Dermis microvascular lymphatic vessel endothelial cell (primary cell): ENCODE measurements at regions not wholly inside any gene's neighbourhood (a gene's known extent, or its start where the extent isn't known, plus 50 kb on each side); places are given as distances from the start of the nearest gene placed in this dataset.

Experiments
- DNase-seq, 2 donors: peaks; one replicate each; pipeline versions ENCODE4 v3.0.0 to v3.0.0-alpha.2; 2010; ENCODE audit warnings: low read depth in 2 of 2

DNA sequence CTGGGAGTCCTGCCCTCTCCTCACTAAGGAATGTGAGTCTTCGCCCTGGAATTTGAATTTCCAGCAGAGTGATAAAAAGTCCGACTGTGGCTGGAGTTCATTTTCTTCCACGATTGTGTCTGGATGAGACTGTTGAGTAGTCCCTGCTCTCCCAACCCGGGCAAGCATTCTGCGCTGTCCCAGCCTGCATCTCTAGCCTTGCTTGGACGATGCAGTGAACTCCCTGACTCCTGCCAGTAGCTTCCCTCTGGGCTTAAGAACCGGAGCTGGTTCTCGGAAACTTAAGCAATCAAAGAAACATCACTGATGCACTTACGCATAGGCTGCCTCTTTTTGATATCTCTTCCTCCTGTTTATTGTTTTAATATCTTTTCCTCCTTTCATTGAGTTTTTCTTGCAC, 116.0 kb upstream of the FZD8 start:
- no peak for DNase-seq

GRCh38 chr10:35754519-35754918, 112.4 kb upstream of the FZD8 start:
- no peak for DNase-seq

GRCh38 chr10:35752469-35753461, 110.7 kb upstream of the FZD8 start:
- DNase-seq: no peak

GRCh38 chr10:35751347-35751746, 109.3 kb upstream of the FZD8 start:
- no peak for DNase-seq

GRCh38 chr10:35749230-35749629, 107.1 kb upstream of the FZD8 start:
- DNase-seq: no peak

GRCh38 chr10:35745617-35746403, 103.7 kb upstream of the FZD8 start:
- no peak for DNase-seq

DNA sequence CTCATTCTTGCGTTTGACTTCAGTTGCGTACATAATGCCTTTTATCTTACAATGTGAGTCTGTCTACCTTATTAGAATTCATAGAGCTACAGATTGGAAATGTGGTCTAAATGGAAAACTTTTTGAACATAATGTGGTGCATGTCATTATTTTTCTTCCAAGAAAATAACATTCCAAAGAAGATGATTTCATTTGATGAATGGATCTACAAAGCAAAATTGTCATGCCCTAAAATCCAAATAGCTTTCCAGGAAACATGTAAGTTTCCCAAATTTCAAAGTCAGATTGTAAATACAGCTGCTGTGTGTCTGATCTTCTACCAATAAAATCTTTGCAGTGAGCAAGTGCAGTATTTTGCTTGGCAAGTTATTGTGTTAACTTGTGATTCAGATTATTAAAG, 101.8 kb upstream of the FZD8 start:
- DNase-seq: no peak

DNA sequence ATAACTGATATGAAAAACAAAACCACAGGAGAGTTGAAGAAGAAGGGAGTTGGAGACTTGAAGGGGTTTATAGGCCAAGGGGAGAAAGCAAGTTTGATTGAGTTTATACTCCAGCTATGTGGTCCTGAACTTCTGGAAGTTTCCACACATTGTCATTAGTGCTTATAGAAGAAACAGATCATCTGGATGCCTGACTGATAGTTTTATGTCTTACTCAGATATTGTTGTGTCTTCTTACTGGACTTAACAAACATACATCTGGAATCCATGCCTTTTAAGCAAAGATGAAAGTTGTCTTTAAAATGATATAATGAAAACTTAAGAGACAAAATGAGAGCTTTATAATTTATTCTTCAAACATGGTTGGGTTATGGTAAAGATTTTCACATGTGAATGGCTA, 101.3 kb upstream of the FZD8 start:
- no peak for DNase-seq

GRCh38 chr10:35739998-35740397, 97.9 kb upstream of the FZD8 start:
- DNase-seq: peak in 1 of 2 donors; percentile 38

GRCh38 chr10:35735412-35735811, 93.3 kb upstream of the FZD8 start:
- DNase-seq: no peak

DNA sequence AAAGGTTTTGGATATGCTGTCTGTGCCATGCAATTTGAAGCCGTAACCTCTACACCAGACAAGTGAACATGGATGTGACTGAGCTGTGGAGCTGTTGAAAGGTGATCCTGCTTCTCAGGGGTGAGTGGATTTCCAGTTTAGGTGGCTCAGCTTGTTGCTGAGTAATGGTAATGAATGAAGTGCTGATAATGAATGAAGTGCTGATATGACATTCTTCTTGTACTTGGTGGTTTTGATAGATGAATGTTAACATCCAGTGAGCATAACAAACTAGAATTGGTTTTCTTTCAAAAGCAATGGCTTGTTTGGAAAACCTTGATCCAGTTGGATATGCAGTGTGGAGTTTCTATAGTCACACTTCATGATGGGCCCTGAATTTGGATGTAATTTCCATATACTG, 89.7 kb upstream of the FZD8 start:
- DNase-seq: no peak

GRCh38 chr10:35728341-35728740, 86.2 kb upstream of the FZD8 start:
- no peak for DNase-seq

GRCh38 chr10:35726846-35727245, 84.8 kb upstream of the FZD8 start:
- DNase-seq: no peak

- no peak for DNase-seq
Observed at GRCh38 chr10:35723992-35724391, 81.9 kb upstream of the FZD8 start.

DNA sequence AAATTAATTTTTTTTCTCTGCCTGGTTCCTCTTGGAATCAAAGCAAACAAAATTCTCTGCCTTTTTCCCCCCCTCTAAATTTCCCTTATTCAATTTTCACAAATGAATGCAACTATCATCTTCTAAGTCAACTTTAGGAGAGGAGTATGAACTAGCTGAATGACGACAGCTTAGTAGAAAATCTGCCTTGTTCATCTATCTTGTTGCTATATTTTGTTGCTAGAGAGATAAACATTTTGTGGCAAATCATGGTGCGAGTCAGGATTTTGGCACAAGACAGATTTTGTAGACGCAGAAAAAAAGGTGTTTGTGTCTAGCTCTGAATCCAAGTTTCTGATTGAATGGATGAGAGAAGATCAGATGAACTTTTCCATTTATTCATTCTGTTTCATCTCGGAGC, 81.0 kb upstream of the FZD8 start:
- no peak for DNase-seq

- DNase-seq: no peak
Observed at GRCh38 chr10:35722636-35723035, 80.5 kb upstream of the FZD8 start.

GRCh38 chr10:35722226-35722625, 80.1 kb upstream of the FZD8 start:
- DNase-seq: no peak

GRCh38 chr10:35720366-35720765, 78.3 kb upstream of the FZD8 start:
- no peak for DNase-seq

DNA sequence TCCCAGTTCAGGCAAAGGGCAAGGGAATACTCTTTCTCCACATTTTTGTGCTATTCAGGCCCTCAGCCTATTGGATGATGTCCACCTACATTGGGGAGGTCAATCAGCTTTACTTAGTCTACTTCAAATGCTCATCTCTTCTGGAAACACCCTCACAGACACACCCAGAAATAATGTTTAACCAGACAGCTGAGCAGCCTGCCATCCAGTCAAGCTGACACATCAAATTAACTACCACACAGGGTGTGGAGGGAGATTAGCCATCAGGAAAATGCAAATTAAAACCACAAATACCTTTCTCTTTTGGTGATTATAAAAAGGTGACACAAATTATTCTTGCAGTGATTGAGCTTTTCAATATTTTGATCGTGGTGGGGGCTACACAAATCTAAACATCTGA, 74.7 kb upstream of the FZD8 start:
- DNase-seq: no peak

- no peak for DNase-seq
Observed at GRCh38 chr10:35712486-35712885, 70.4 kb upstream of the FZD8 start.

DNA sequence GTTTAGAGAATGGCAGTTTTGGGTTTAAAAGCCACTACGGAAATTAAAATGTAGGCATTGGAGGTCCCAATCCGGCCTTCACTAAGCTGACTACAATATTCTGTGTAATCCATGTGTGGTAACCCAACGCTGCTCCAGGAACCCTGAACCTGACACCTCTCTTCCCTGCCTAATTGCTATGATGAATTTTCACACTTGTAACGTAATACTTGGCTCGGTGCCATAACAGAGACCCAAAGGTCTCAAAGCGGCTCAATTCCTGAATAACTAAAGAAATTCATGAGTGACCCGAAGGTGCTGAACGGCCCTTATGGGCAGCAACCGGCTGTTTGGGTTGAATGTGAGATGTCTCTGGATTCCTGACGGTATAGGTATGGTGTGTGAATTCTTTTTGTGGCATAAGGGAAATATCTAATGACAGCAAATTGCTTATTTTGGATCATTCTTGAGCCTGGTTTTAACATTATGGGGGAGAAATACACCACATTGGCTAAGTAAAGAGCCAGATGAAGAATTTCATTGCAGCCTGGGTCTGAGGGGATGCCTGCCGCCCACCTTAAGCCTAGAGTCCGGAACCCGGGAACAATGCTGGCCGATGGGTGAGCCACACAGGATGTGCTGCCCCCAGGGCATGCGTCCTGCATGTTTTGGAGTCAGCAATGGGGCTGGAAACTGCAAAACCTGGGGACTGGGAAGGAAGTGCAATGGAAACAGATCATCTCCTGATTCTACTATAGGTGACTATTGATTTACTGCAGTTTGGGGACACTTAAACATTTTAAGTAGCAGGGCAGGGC, 69.7 kb upstream of the FZD8 start:
- DNase-seq: no peak
